ENCODE measurements at regions not wholly inside any gene's neighbourhood (a gene's known extent, or its start where the extent isn't known, plus 50 kb on each side); places are given as distances from the start of the nearest gene placed in this dataset.

- Histone ChIP-seq H3K27ac (peak overlapping the region; percentile 45 to 57; a peak in 5 of 6 replicates), H3K4me2 (no peak overlapping the region), H3K4me3 (no peak overlapping the region), H3K9me3 (peaks cover 3% of the 10 kb centered on the region; the same call in 1 of the 3 replicates), H3K4me1 (peaks cover 58% of the 10 kb centered on the region)
- TF ChIP-seq, protein P1, sequence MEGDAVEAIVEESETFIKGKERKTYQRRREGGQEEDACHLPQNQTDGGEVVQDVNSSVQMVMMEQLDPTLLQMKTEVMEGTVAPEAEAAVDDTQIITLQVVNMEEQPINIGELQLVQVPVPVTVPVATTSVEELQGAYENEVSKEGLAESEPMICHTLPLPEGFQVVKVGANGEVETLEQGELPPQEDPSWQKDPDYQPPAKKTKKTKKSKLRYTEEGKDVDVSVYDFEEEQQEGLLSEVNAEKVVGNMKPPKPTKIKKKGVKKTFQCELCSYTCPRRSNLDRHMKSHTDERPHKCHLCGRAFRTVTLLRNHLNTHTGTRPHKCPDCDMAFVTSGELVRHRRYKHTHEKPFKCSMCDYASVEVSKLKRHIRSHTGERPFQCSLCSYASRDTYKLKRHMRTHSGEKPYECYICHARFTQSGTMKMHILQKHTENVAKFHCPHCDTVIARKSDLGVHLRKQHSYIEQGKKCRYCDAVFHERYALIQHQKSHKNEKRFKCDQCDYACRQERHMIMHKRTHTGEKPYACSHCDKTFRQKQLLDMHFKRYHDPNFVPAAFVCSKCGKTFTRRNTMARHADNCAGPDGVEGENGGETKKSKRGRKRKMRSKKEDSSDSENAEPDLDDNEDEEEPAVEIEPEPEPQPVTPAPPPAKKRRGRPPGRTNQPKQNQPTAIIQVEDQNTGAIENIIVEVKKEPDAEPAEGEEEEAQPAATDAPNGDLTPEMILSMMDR (IDR thresholded peaks at IDR 0.05) = no peak
- TF ChIP-seq SREBF2 (IDR thresholded peaks at IDR 0.05) (no peak), NR3C1 (IDR thresholded peaks at IDR 0.05) (no peak), NPAS2 (CRISPR knock-in tag; IDR thresholded peaks at IDR 0.05; ENCODE audit: borderline replicate concordance) (no peak), PHF8 (IDR thresholded peaks at IDR 0.05; ENCODE audit: borderline replicate concordance, low read depth) (no peak), EHMT2 (IDR thresholded peaks at IDR 0.05; ENCODE audit: low read depth) (no peak), ESRRA (IDR thresholded peaks at IDR 0.05; ENCODE audit: borderline replicate concordance, low read length) (no peak), HEYL (CRISPR knock-in tag; IDR thresholded peaks at IDR 0.05) (no peak)
- no peak for FAIRE-seq
- ATAC-seq = no peak
- 80% methylated on average over 2 of the region's 2 CpGs for WGBS (ENCODE audit: missing lambda C conversion rate)
- DNase-seq (ENCODE audit: low read depth in 1 of 2, low spot score in 1 of 2) = no peak
- CTCF ChIA-PET = interaction anchor here (1.0 to 1.5 kb wide), 3 partner anchors 64 to 429 kb away, joined by 3 to 6 read pairs (median 3); partner anchors contain the start of gene DRD1
- POLR2A ChIA-PET = no interaction called here
These were observed 63.3 kb downstream of the DRD1 start for GRCh38 chr5:175380701-175381100.

- Histone ChIP-seq H3K27ac (peak overlapping the region; percentile 83 to 86; a peak in 5 of 6 replicates), H3K9me3 (peaks cover 3% of the 10 kb centered on the region; the same call in 1 of the 3 replicates), H3K4me3 (no peak overlapping the region), H3K4me2 (no peak overlapping the region; the same call in 2 of the 3 replicates), H3K4me1 (peaks cover 50% of the 10 kb centered on the region)
- ChIA-PET CTCF (interaction anchor here (0.6 to 2.9 kb wide), 4 partner anchors 18 to 184 kb away, joined by 3 to 14 read pairs (median 4); partner anchors contain the start of gene DRD1), POLR2A (interaction anchor here (2.6 kb wide), 1 partner anchor 35 kb away, joined by 40 read pairs; no protein-coding TSS in a partner anchor)
- WGBS (ENCODE audit: missing lambda C conversion rate) = 0% methylated on average over 1 of the region's 1 CpG
- no peak for DNase-seq (ENCODE audit: low read depth in 1 of 2, low spot score in 1 of 2)
- TF ChIP-seq CHD2 (IDR thresholded peaks at IDR 0.05; ENCODE audit: low read length, partially characterized antibody) (no peak), CBX8 (IDR thresholded peaks at IDR 0.05) (no peak), BCL3 (IDR thresholded peaks at IDR 0.05) (no peak), CEBPB (IDR thresholded peaks at IDR 0.05) (no peak), BHLHE40 (IDR thresholded peaks at IDR 0.05; ENCODE audit: low read depth, low read length) (no peak), FOSL2 (IDR thresholded peaks at IDR 0.05) (no peak), FOSL2 (CRISPR knock-in tag; IDR thresholded peaks at IDR 0.05) (no peak)
- no peak for ATAC-seq
- no peak for FAIRE-seq
These were observed 64.1 kb downstream of the DRD1 start for GRCh38 chr5:175379867-175380266.

DNA sequence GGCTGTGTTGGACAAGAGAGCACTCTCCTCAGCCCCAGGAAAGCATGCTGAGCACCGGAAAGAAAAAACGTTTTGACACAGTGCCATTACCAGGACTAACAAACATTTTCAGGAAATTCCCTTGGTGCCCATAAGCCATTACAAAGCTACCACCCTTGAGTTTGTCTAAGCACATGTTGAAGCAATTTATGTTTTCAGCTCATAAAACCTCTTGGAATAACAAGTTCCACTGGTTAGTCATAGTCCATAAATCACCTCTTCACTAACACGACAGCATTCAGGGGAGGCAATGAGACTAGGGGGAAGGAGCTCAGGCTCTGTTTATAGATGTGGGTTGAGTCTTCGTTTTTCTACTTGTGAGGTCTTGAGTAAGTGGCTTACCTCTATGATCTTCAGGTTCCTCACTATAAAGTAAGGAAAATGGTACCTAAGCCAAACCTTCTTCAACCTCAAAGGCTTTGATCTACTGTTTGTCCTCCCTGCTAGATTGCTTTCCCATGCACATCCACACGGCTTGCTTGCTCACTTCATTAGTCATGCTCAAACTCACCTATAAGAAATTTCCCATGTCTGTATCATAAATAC, 65.4 kb downstream of the DRD1 start:
- ChIA-PET CTCF (interaction anchor here (0.6 to 3.1 kb wide), 12 partner anchors 28 to 440 kb away, joined by 3 to 14 read pairs (median 4); partner anchors contain the start of gene DRD1), POLR2A (interaction anchor here (1.0 to 2.6 kb wide), 6 partner anchors 19 to 176 kb away, joined by 4 to 40 read pairs (median 9); partner anchors contain the start of gene DRD1)
- WGBS (ENCODE audit: missing lambda C conversion rate) = 1% methylated on average over 5 of the region's 5 CpGs
- Histone ChIP-seq H3K4me2 (peak overlapping the region; percentile 72), H3K4me1 (peaks cover 37% of the 10 kb centered on the region), H3K9me3 (peaks cover 3% of the 10 kb centered on the region; the same call in 1 of the 3 replicates), H3K27ac (peak overlapping the region; percentile 83 to 87), H3K4me3 (no peak overlapping the region)
- DNase-seq (ENCODE audit: low read depth in 1 of 2, low spot score in 1 of 2) = peak; percentile 84 to 97
- peak; percentile 99 for FAIRE-seq
- TF ChIP-seq POLR2AphosphoS2 (conservative IDR thresholded peaks at IDR 0.05; ENCODE audit: low read length) = no peak
- TF ChIP-seq, protein P2, sequence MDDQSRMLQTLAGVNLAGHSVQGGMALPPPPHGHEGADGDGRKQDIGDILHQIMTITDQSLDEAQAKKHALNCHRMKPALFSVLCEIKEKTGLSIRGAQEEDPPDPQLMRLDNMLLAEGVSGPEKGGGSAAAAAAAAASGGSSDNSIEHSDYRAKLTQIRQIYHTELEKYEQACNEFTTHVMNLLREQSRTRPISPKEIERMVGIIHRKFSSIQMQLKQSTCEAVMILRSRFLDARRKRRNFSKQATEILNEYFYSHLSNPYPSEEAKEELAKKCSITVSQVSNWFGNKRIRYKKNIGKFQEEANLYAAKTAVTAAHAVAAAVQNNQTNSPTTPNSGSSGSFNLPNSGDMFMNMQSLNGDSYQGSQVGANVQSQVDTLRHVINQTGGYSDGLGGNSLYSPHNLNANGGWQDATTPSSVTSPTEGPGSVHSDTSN (IDR thresholded peaks at IDR 0.05) = peak; percentile 88
- TF ChIP-seq HOXA7 (CRISPR knock-in tag; IDR thresholded peaks at IDR 0.05) = no peak
- peak; percentile 99 for TF ChIP-seq JUNB (IDR thresholded peaks at IDR 0.05)
- peak; percentile 98 for TF ChIP-seq GATA3 (IDR thresholded peaks at IDR 0.05; ENCODE audit: borderline replicate concordance)
- peak; percentile 95 for TF ChIP-seq FOSL2 (IDR thresholded peaks at IDR 0.05)
- TF ChIP-seq FOSL2 (CRISPR knock-in tag; IDR thresholded peaks at IDR 0.05) = peak; percentile 89
- no peak for TF ChIP-seq ZSCAN20 (CRISPR knock-in tag; IDR thresholded peaks at IDR 0.05)
- TF ChIP-seq RAD21 (conservative IDR thresholded peaks at IDR 0.05 in 1 of 2, IDR thresholded peaks at IDR 0.05 in 1 of 2) = peak; percentile 34 to 72
- peak; percentile 52 to 83 for TF ChIP-seq CEBPB (IDR thresholded peaks at IDR 0.05)
- peak; percentile 98 to 99; a peak in 4 of 5 replicates for TF ChIP-seq JUN (IDR thresholded peaks at IDR 0.05)
- TF ChIP-seq HES2 (IDR thresholded peaks at IDR 0.05) = peak; percentile 83
- TF ChIP-seq BCL3 (IDR thresholded peaks at IDR 0.05) = peak; percentile 98; the same call in 2 of the 3 replicates
- TF ChIP-seq CHD2 (IDR thresholded peaks at IDR 0.05; ENCODE audit: low read length, partially characterized antibody) = no peak
- no peak for TF ChIP-seq USF2 (IDR thresholded peaks at IDR 0.05)
- peak; percentile 97 to 98 for TF ChIP-seq EP300 (IDR thresholded peaks at IDR 0.05)
- peak; percentile 94 for TF ChIP-seq MAX (IDR thresholded peaks at IDR 0.05)
- peak; percentile 95 to 98 for ATAC-seq

All from A549 (cell line).